ENCODE measurements at regions not wholly inside any gene's neighbourhood (a gene's known extent, or its start where the extent isn't known, plus 50 kb on each side); places are given as distances from the start of the nearest gene placed in this dataset.

- no peak for TF ChIP-seq JAZF1 (CRISPR knock-in tag; IDR thresholded peaks at IDR 0.05)
- no peak for TF ChIP-seq KAT7 (CRISPR knock-in tag; IDR thresholded peaks at IDR 0.05; ENCODE audit: borderline replicate concordance)
- TF ChIP-seq HMGXB4 (CRISPR knock-in tag; IDR thresholded peaks at IDR 0.05), result no peak
- no peak for TF ChIP-seq ARID4B (CRISPR knock-in tag; IDR thresholded peaks at IDR 0.05; ENCODE audit: borderline replicate concordance)
- TF ChIP-seq ZNF263 (CRISPR knock-in tag; IDR thresholded peaks at IDR 0.05; ENCODE audit: low read depth), result no peak
These were observed 144.3 kb upstream of the WWC1 start (continued) for GRCh38 chr5:168147106-168147505.

- H3K4me3 Mint-ChIP-seq, result no peak overlapping the region
- no peaks in the 10 kb centered on the region for H3K36me3 Mint-ChIP-seq
- TF ChIP-seq TEAD4 (CRISPR knock-in tag; IDR thresholded peaks at IDR 0.05) (no peak), TP53 (CRISPR knock-in tag; IDR thresholded peaks at IDR 0.05) (no peak), AFF4 (CRISPR knock-in tag; IDR thresholded peaks at IDR 0.05; ENCODE audit: borderline replicate concordance) (no peak), HMGXB4 (CRISPR knock-in tag; IDR thresholded peaks at IDR 0.05) (no peak), USF1 (CRISPR knock-in tag; IDR thresholded peaks at IDR 0.05) (no peak), ZNF281 (CRISPR knock-in tag; IDR thresholded peaks at IDR 0.05) (no peak), TEAD1 (CRISPR knock-in tag; IDR thresholded peaks at IDR 0.05) (no peak), PRRX2 (CRISPR knock-in tag; IDR thresholded peaks at IDR 0.05) (no peak), CREB1 (CRISPR knock-in tag; IDR thresholded peaks at IDR 0.05) (no peak), FOXK1 (CRISPR knock-in tag; IDR thresholded peaks at IDR 0.05) (no peak), ZNF232 (CRISPR knock-in tag; IDR thresholded peaks at IDR 0.05) (no peak), CTCF (IDR thresholded peaks at IDR 0.05) (no peak)
- no peak for DNase-seq (ENCODE audit: low spot score)
- no peaks in the 10 kb centered on the region; the same call in 1 of the 2 replicates for H3K27me3 Mint-ChIP-seq (ENCODE audit: low read depth)
- no peak overlapping the region; the same call in 1 of the 2 replicates for H3K27ac Mint-ChIP-seq
- ChIA-PET CTCF (interaction anchor here (1.1 kb wide), 1 partner anchor 34 kb away, joined by 3 read pairs; no protein-coding TSS in a partner anchor), POLR2A (interaction anchor here (0.5 kb wide), 1 partner anchor 50 kb away, joined by 4 read pairs; no protein-coding TSS in a partner anchor)
- no peaks in the 10 kb centered on the region for H3K9me3 Mint-ChIP-seq
- peaks cover 14% of the 10 kb centered on the region for H3K4me1 Mint-ChIP-seq
- no peak for ATAC-seq
These were observed 143.7 kb upstream of the WWC1 start for GRCh38 chr5:168147568-168148360.
